Astrocyte (in vitro differentiated cells and primary cell): ENCODE measurements at regions not wholly inside any gene's neighbourhood (a gene's known extent, or its start where the extent isn't known, plus 50 kb on each side); places are given as distances from the start of the nearest gene placed in this dataset.

Experiments
- DNase-seq: peaks from one replicate; pipeline ENCODE4 v3.0.0-alpha.2; 2010; ENCODE audit warnings: low read depth
- FAIRE-seq: peaks from 2 replicates; lab custom pipeline; 2011; peaks lifted over from hg19 to GRCh38; lab: Jason Lieb, UNC
- H2AFZ ChIP-seq: 2 replicates; pipeline ENCODE4 v1.6.0; 2012; ENCODE audit warnings: low read depth, low read length, inconsistent platforms
- H3K27ac ChIP-seq: 2 replicates; pipeline ENCODE4 v1.5.1; 2011; ENCODE audit warnings: low read depth, low read length, inconsistent platforms
- H3K27me3 ChIP-seq: 2 replicates; pipeline ENCODE4 v1.6.0; 2011; ENCODE audit warnings: low read length, inconsistent platforms; ENCODE audit not compliant: insufficient read depth
- H3K36me3 ChIP-seq: 2 replicates; pipeline ENCODE4 v1.5.1; 2011; ENCODE audit warnings: low read length, inconsistent platforms; ENCODE audit not compliant: insufficient read depth
- H3K4me1 ChIP-seq: 2 replicates; pipeline ENCODE4 v1.5.1; 2011; ENCODE audit warnings: low read length, inconsistent platforms; ENCODE audit not compliant: insufficient read depth
- H3K4me2 ChIP-seq: 2 replicates; pipeline ENCODE4 v1.6.0; 2012; ENCODE audit warnings: low read length, inconsistent platforms
- H3K4me3 ChIP-seq: 2 replicates; pipeline ENCODE4 v1.5.1; 2011; ENCODE audit warnings: low read depth, mild to moderate bottlenecking, low read length, inconsistent platforms; ENCODE audit not compliant: insufficient read depth
- H3K79me2 ChIP-seq: 2 replicates; pipeline ENCODE4 v1.6.0; 2012; ENCODE audit warnings: mild to moderate bottlenecking, low read length, inconsistent platforms; ENCODE audit not compliant: insufficient read depth
- H3K9ac ChIP-seq: 2 replicates; pipeline ENCODE4 v1.6.0; 2012; ENCODE audit warnings: mild to moderate bottlenecking, low read length, inconsistent platforms
- H3K9me3 ChIP-seq: 2 replicates; pipeline ENCODE4 v1.5.1; 2012; ENCODE audit warnings: low read depth, mild to moderate bottlenecking, low read length, inconsistent platforms; ENCODE audit not compliant: insufficient read depth
- H4K20me1 ChIP-seq: 2 replicates; pipeline ENCODE4 v1.6.0; 2012; ENCODE audit warnings: low read length, inconsistent platforms; ENCODE audit not compliant: insufficient read depth
- H3K27ac Mint-ChIP-seq: one replicate; pipeline ENCODE4 v1.8.0; 2021; ENCODE audit warnings: mild to moderate bottlenecking, mixed read lengths; ENCODE audit not compliant: unreplicated experiment
- H3K27me3 Mint-ChIP-seq: one replicate; pipeline ENCODE4 v1.8.0; 2021; ENCODE audit warnings: low read depth, mixed read lengths; ENCODE audit not compliant: unreplicated experiment
- H3K36me3 Mint-ChIP-seq: one replicate; pipeline ENCODE4 v1.8.0; 2021; ENCODE audit warnings: low read depth, mixed read lengths; ENCODE audit not compliant: unreplicated experiment
- H3K4me1 Mint-ChIP-seq: one replicate; pipeline ENCODE4 v1.8.0; 2021; ENCODE audit warnings: low read depth, mixed read lengths; ENCODE audit not compliant: unreplicated experiment
- H3K4me3 Mint-ChIP-seq: one replicate; pipeline ENCODE4 v1.8.0; 2021; ENCODE audit warnings: mild to moderate bottlenecking, moderate library complexity, mixed read lengths; ENCODE audit not compliant: unreplicated experiment
- H3K9me3 Mint-ChIP-seq: one replicate; pipeline ENCODE4 v1.8.0; 2021; ENCODE audit warnings: mild to moderate bottlenecking, mixed read lengths; ENCODE audit not compliant: unreplicated experiment
- CTCF ChIP-seq: IDR thresholded peaks from 2 replicates; pipeline ENCODE4 v1.5.1; 2011; ENCODE audit warnings: low read depth, mild to moderate bottlenecking, inconsistent platforms, low read length, moderate library complexity; ENCODE audit not compliant: insufficient read depth
- EZH2 ChIP-seq: IDR thresholded peaks from 2 replicates; pipeline ENCODE4 v1.6.1; 2012; ENCODE audit warnings: mild to moderate bottlenecking, low read length, inconsistent platforms; ENCODE audit not compliant: insufficient read depth

DNA sequence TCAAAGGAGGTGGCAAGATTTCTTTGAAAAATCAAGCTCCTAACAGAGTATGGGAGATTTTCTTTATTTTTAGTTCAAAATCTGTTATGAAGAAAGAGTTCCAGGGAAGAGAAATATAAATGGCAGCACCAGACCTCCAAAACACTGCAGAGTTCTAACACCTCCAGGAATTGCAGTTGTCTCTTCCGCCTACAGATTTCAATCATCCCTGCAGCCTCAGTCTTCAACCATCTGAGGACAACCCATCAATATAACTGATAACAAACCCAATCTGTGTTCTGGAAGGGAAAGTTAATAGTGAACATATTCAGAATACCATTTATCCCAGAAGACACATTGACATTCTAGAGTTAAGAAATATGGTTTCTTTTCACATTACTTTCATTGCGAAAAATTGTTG is 296.1 kb downstream of the ARAP2 start:
- FAIRE-seq, result no peak
- no peaks in the 10 kb centered on the region for H3K36me3 Mint-ChIP-seq
- no peaks in the 10 kb centered on the region for H4K20me1 ChIP-seq

DNA sequence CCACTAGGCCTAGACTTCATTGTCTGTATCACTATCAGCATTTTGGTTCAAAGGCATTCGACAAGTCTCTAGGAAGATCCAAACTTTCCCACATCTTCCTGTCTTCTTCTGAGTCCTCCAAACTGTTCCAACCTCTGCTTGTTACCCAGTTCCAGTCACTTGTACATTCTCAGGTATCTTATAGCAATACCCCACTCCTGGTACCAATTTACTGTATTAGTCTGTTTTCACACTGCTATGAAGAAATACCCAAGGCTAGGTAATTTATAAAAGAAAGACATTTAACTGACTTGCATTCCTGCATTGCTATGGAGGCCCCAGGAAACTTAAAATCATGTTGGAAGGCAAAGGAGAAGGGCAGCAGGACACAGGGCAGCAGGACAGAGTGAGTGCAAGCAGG is 293.9 kb downstream of the ARAP2 start:
- H3K4me3 ChIP-seq, result no peak overlapping the region
- Mint-ChIP-seq H3K36me3 (no peaks in the 10 kb centered on the region), H3K9me3 (peaks cover 2% of the 10 kb centered on the region), H3K27me3 (no peaks in the 10 kb centered on the region), H3K4me3 (no peak overlapping the region), H3K27ac (no peak overlapping the region), H3K4me1 (no peaks in the 10 kb centered on the region)
- no peak for FAIRE-seq
- H3K27ac ChIP-seq, result no peak overlapping the region
- peaks cover 3% of the 10 kb centered on the region for H3K9me3 ChIP-seq
- no peaks in the 10 kb centered on the region for H3K79me2 ChIP-seq
- no peaks in the 10 kb centered on the region for H3K36me3 ChIP-seq
- H3K27me3 ChIP-seq, result no peaks in the 10 kb centered on the region
- H2AFZ ChIP-seq, result no peak overlapping the region
- H4K20me1 ChIP-seq, result no peaks in the 10 kb centered on the region
- no peak for DNase-seq
- no peak overlapping the region for H3K9ac ChIP-seq
- TF ChIP-seq CTCF, result no peak
- no peak for TF ChIP-seq EZH2
- no peak overlapping the region for H3K4me2 ChIP-seq
- no peaks in the 10 kb centered on the region for H3K4me1 ChIP-seq

More for the DNA sequence above, 296.1 kb downstream of the ARAP2 start:
- H3K4me1 ChIP-seq, result no peaks in the 10 kb centered on the region
- no peak overlapping the region for H3K4me3 ChIP-seq
- no peak for TF ChIP-seq CTCF
- TF ChIP-seq EZH2, result no peak
- H3K36me3 ChIP-seq, result no peaks in the 10 kb centered on the region
- H2AFZ ChIP-seq, result no peak overlapping the region
- Mint-ChIP-seq H3K27ac (no peak overlapping the region), H3K4me1 (no peaks in the 10 kb centered on the region), H3K27me3 (no peaks in the 10 kb centered on the region), H3K9me3 (no peaks in the 10 kb centered on the region), H3K4me3 (no peak overlapping the region)
- no peak for DNase-seq
- no peak overlapping the region for H3K27ac ChIP-seq
- peaks cover 3% of the 10 kb centered on the region for H3K9me3 ChIP-seq
- H3K79me2 ChIP-seq, result no peaks in the 10 kb centered on the region
- H3K27me3 ChIP-seq, result no peaks in the 10 kb centered on the region
- no peak overlapping the region for H3K4me2 ChIP-seq
- no peak overlapping the region for H3K9ac ChIP-seq

DNA sequence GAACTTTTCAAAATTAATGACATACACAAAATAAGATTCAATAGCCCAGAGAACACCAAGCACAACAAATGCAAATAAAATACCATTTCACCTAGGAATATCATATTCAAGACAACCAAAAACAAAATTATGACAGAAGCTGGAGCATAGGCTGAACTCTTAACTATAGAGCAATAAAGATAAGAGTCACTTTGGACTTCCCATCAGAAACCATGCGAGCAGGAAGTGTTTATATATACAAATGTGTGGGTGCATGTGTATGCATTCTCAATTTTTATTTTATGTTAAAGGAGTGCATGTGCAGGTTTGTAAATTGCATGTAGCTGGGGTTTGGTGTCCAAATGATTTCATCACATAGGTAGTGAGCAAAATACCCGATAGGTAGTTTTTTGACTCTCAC is 291.6 kb downstream of the ARAP2 start:
- TF ChIP-seq EZH2, result no peak
- no peak for TF ChIP-seq CTCF
- no peak overlapping the region for H2AFZ ChIP-seq
- no peak overlapping the region for H3K27ac Mint-ChIP-seq
- no peaks in the 10 kb centered on the region for H3K36me3 Mint-ChIP-seq
- H3K4me3 ChIP-seq, result no peak overlapping the region
- H3K9ac ChIP-seq, result no peak overlapping the region
- H3K27ac ChIP-seq, result no peak overlapping the region
- H3K4me2 ChIP-seq, result no peak overlapping the region
- H3K9me3 Mint-ChIP-seq, result peaks cover 5% of the 10 kb centered on the region
- DNase-seq (no peak), FAIRE-seq (no peak)
- no peaks in the 10 kb centered on the region for H3K79me2 ChIP-seq
- no peak overlapping the region for H3K4me3 Mint-ChIP-seq
- H3K27me3 ChIP-seq, result no peaks in the 10 kb centered on the region
- no peaks in the 10 kb centered on the region for H3K4me1 ChIP-seq
- no peaks in the 10 kb centered on the region for H3K4me1 Mint-ChIP-seq
- H3K27me3 Mint-ChIP-seq, result no peaks in the 10 kb centered on the region
- no peaks in the 10 kb centered on the region for H3K36me3 ChIP-seq
- peaks cover 3% of the 10 kb centered on the region for H3K9me3 ChIP-seq
- no peaks in the 10 kb centered on the region for H4K20me1 ChIP-seq
